ENCODE measurements at regions not wholly inside any gene's neighbourhood (a gene's known extent, or its start where the extent isn't known, plus 50 kb on each side); places are given as distances from the start of the nearest gene placed in this dataset.

DNA sequence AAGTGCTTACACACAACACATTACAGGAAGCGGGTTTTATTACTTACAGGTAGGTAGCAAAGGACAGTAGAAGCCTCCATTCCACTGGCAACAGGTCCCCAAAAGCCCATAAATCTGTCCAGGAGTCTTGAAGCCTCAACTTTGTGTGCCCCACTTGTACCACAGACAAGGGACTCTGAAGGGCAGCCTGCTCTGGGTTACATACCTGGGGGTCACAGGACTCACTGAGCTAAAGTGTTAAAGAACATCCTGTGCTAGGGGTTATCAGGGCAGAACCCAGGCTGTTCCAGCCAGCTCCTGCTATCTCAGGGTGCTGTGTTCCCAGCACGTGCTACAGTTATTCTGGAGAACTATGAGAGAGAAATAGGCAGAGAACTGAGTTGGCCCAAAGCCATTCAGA lies 230.9 kb upstream of the SLC10A2 start:
- no peak for TF ChIP-seq POLR2A (IDR thresholded peaks at IDR 0.05)
- TF ChIP-seq CTCF (IDR thresholded peaks at IDR 0.05): no peak

Measured in lower leg skin (tissue), 3 donors.